CD4-positive, alpha-beta T cell (primary cell): ENCODE measurements at regions not wholly inside any gene's neighbourhood (a gene's known extent, or its start where the extent isn't known, plus 50 kb on each side); places are given as distances from the start of the nearest gene placed in this dataset.
"Not testable (repeated sequence)": the region's sequence is repeated elsewhere in the genome, so short reads cannot be mapped to it uniquely, and the experiment has no call there.

ENCODE experiments used
- ATAC-seq: fragments of 200-7000 bp; cut with Tn5 transposase; one replicate; pipeline ENCODE4 v1.10.0; 2022; ENCODE audit warnings: mild to moderate bottlenecking; ENCODE audit not compliant: poor library complexity
- CTCF ChIA-PET: fragments of 350-600 bp; sonication (Branson Sonifier 250); formaldehyde crosslinking; loops from one replicate; lab custom pipeline; 2021; ENCODE audit warnings: antibody characterized with exemption, inconsistent platforms; lab: Charles Lee
- POLR2A ChIA-PET: fragments of 350-600 bp; sonication (Branson Sonifier 250); formaldehyde crosslinking; loops from one replicate; lab custom pipeline; 2021; ENCODE audit warnings: antibody characterized with exemption, inconsistent platforms; lab: Charles Lee
- DNase-seq, 14 experiments: peaks; one replicate each; pipeline ENCODE4 v3.0.0-alpha.2; 2013 to 2020; ENCODE audit warnings: mixed read lengths in 2 of 14
- H3K27ac ChIP-seq, 2 donors: one replicate each; pipeline versions ENCODE4 v1.5.1 to v1.7.0; 2013; ENCODE audit warnings: low read length in 2 of 2, low read depth in 1 of 2, mild to moderate bottlenecking in 1 of 2
- H3K27me3 ChIP-seq, 2 experiments: 1 replicate in 1 of 2; 2 replicates in 1 of 2; pipeline versions ENCODE4 v1.6.1 to v1.7.0; 2013; ENCODE audit warnings: low read length in 2 of 2, control low read depth in 1 of 2, mild to moderate bottlenecking in 1 of 2, moderate library complexity in 1 of 2; ENCODE audit not compliant: insufficient read depth in 2 of 2, control insufficient read depth in 1 of 2
- H3K36me3 ChIP-seq: one replicate; pipeline ENCODE4 v1.6.1; 2013; ENCODE audit warnings: low read length, control low read depth; ENCODE audit not compliant: insufficient read depth
- H3K4me1 ChIP-seq: one replicate; pipeline ENCODE4 v1.6.1; 2013; ENCODE audit warnings: low read length, control low read depth; ENCODE audit not compliant: insufficient read depth
- H3K4me3 ChIP-seq: one replicate; pipeline ENCODE4 v1.5.1; 2013; ENCODE audit warnings: mild to moderate bottlenecking, low read length, moderate library complexity
- H3K9me3 ChIP-seq, 2 experiments: 1 replicate in 1 of 2; 2 replicates in 1 of 2; pipeline versions ENCODE4 v1.6.1 to v1.7.0; 2013; ENCODE audit warnings: low read length in 2 of 2, mild to moderate bottlenecking in 2 of 2, control low read depth in 1 of 2, moderate library complexity in 1 of 2; ENCODE audit not compliant: control insufficient read depth in 1 of 2, insufficient read depth in 1 of 2
- H3K27ac Mint-ChIP-seq: one replicate; pipeline ENCODE4 v1.8.0; 2020; ENCODE audit warnings: mixed read lengths
- H3K27me3 Mint-ChIP-seq: one replicate; pipeline ENCODE4 v1.8.0; 2021; ENCODE audit warnings: mixed read lengths
- H3K36me3 Mint-ChIP-seq: one replicate; pipeline ENCODE4 v1.8.0; 2021; ENCODE audit warnings: low read depth, mixed read lengths
- H3K4me1 Mint-ChIP-seq: one replicate; pipeline ENCODE4 v1.8.0; 2021; ENCODE audit warnings: low read depth, mixed read lengths
- H3K4me3 Mint-ChIP-seq: one replicate; pipeline ENCODE4 v1.8.0; 2020; ENCODE audit warnings: mild to moderate bottlenecking, mixed read lengths
- H3K9me3 Mint-ChIP-seq: one replicate; pipeline ENCODE4 v1.8.0; 2020; ENCODE audit warnings: mixed read lengths
- intact Hi-C, 2 experiments: fragments of 100-400 bp; cut with DNase I in 1 of 2; cut with micrococcal nuclease in 1 of 2; formaldehyde crosslinking; loops; one replicate each; pipeline versions ENCODE4 v1.15.1 to v1.9.0; 2023 to 2025; cut with DNase I, micrococcal nuclease
- TF ChIP-seq, protein P1 (sequence below): fragments of 200-600 bp; IDR thresholded peaks from one replicate; pipeline ENCODE4 v1.8.0; 2022; ENCODE audit warnings: antibody characterized with exemption, mild to moderate bottlenecking

DNA sequence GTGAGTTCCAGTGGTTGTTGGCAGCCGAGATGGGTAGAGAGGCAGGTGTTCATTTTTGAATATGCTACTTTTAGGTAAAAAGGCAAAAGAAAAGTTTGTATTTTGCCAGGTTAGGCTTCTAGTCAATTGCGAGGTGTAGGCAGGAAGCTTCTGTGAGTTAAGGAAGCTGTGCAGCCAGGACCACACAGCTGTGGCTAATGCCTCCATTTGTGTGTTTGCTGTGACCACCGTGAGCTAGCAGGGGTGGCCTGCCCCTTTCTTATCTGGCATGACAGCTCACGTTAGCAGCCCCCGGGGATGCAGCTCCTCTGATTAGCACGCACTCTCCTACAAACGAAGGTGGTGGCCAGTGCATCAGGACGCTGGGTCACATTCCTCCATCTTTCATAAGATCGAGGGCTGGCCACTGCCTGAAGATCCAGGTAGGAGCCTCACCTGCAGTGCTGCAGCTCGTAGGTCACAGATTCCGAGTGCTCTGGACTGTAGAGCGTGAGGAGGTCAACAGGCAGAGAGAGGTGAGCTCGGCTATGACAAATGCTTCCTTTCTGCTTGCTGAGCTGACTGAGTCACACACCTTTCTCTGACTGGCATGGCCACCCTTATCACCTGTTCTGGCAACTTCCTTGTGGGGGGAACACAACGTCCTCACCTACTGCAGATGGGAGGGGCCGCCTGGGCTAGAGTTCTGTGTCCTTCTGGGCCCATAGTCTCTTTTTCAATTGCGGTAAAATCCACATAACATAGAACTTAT is 244.4 kb downstream of the HS3ST3B1 start:
- peaks cover 9% of the 10 kb centered on the region for H3K4me1 Mint-ChIP-seq
- Histone ChIP-seq H3K36me3 (no peaks in the 10 kb centered on the region), H3K4me1 (peaks cover 5% of the 10 kb centered on the region), H3K4me3 (no peak overlapping the region), H3K27me3 (no peaks in the 10 kb centered on the region), H3K9me3 (no peaks in the 10 kb centered on the region), H3K27ac (no peak overlapping the region)
- ATAC-seq (no peak), DNase-seq (no peak)
- TF ChIP-seq, protein P1, sequence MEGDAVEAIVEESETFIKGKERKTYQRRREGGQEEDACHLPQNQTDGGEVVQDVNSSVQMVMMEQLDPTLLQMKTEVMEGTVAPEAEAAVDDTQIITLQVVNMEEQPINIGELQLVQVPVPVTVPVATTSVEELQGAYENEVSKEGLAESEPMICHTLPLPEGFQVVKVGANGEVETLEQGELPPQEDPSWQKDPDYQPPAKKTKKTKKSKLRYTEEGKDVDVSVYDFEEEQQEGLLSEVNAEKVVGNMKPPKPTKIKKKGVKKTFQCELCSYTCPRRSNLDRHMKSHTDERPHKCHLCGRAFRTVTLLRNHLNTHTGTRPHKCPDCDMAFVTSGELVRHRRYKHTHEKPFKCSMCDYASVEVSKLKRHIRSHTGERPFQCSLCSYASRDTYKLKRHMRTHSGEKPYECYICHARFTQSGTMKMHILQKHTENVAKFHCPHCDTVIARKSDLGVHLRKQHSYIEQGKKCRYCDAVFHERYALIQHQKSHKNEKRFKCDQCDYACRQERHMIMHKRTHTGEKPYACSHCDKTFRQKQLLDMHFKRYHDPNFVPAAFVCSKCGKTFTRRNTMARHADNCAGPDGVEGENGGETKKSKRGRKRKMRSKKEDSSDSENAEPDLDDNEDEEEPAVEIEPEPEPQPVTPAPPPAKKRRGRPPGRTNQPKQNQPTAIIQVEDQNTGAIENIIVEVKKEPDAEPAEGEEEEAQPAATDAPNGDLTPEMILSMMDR: no peak
- ChIA-PET POLR2A (interaction anchor here (0.9 to 1.2 kb wide), 2 partner anchors 20 to 245 kb away, joined by 3 to 4 read pairs; partner anchors contain the start of gene HS3ST3B1), CTCF (interaction anchor here (0.5 kb wide), 1 partner anchor 958 kb away, joined by 3 read pairs; no protein-coding TSS in a partner anchor)
- no peak overlapping the region for H3K27ac Mint-ChIP-seq
- no peaks in the 10 kb centered on the region for H3K36me3 Mint-ChIP-seq
- H3K9me3 Mint-ChIP-seq: no peaks in the 10 kb centered on the region
- H3K27me3 Mint-ChIP-seq: no peaks in the 10 kb centered on the region
- intact Hi-C loops: no loop called here
- peak overlapping the region; percentile 48 for H3K4me3 Mint-ChIP-seq

DNA sequence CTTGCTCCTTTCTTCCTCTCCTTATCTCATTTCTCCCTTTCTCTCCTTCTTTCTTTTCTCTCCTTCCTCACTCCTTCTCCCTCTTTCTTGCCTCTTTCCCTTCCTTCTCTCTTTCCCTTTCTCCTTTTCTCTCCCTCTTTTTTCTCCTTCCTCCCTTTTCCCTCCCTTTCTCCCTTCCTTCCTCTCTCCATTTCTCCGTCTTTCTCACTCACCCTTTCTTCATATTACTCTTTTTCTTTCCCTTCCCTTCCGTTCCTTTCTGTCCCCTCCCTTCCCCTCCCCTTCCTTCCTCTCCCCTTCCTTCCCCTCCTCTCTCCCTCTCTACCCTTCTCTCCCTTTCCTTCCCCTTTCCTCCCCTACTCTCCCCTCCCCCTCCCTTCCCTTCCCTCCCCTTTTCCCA is 240.8 kb downstream of the HS3ST3B1 start:
- DNase-seq (no peak), ATAC-seq (no peak)
- POLR2A ChIA-PET: no interaction called here
- Mint-ChIP-seq H3K4me1 (peaks cover 9% of the 10 kb centered on the region), H3K9me3 (peaks cover 4% of the 10 kb centered on the region), H3K27ac (no peak overlapping the region), H3K36me3 (no peaks in the 10 kb centered on the region), H3K27me3 (no peaks in the 10 kb centered on the region), H3K4me3 (no peak overlapping the region)
- intact Hi-C loops: no loop called here
- Histone ChIP-seq H3K36me3 (no peaks in the 10 kb centered on the region), H3K4me3 (no peak overlapping the region), H3K27ac (no peak overlapping the region), H3K27me3 (no peaks in the 10 kb centered on the region), H3K4me1 (peaks cover 5% of the 10 kb centered on the region), H3K9me3 (no peaks in the 10 kb centered on the region)
- CTCF ChIA-PET: no interaction called here
- TF ChIP-seq, protein P1: no peak

GRCh38 chr17:14539801-14540200 is 238.9 kb downstream of the HS3ST3B1 start:
- ATAC-seq (no peak), DNase-seq (no peak)
- ChIA-PET POLR2A (no interaction called here), CTCF (no interaction called here)
- Mint-ChIP-seq H3K9me3 (peaks cover 4% of the 10 kb centered on the region), H3K4me3 (no peak overlapping the region), H3K36me3 (no peaks in the 10 kb centered on the region), H3K4me1 (peaks cover under 1% of the 10 kb centered on the region), H3K27ac (no peak overlapping the region), H3K27me3 (no peaks in the 10 kb centered on the region)
- Histone ChIP-seq H3K4me1 (no peaks in the 10 kb centered on the region), H3K27ac (no peak overlapping the region), H3K36me3 (no peaks in the 10 kb centered on the region), H3K9me3 (no peaks in the 10 kb centered on the region), H3K4me3 (no peak overlapping the region), H3K27me3 (no peaks in the 10 kb centered on the region)
- intact Hi-C loops: no loop called here
- TF ChIP-seq, protein P1: no peak

- H3K27ac ChIP-seq, ATAC-seq, H3K4me3 Mint-ChIP-seq, H3K27ac Mint-ChIP-seq, DNase-seq, H3K4me1 ChIP-seq, H3K36me3 ChIP-seq, H3K4me1 Mint-ChIP-seq, H3K27me3 ChIP-seq, intact Hi-C loops, POLR2A ChIA-PET, H3K27me3 Mint-ChIP-seq, H3K4me3 ChIP-seq, H3K9me3 ChIP-seq, CTCF ChIA-PET: not testable (repeated sequence)
- Mint-ChIP-seq H3K36me3 (peaks cover 13% of the 10 kb centered on the region), H3K9me3 (peaks cover 13% of the 10 kb centered on the region)
Measured at GRCh38 chr17:14532242-14532641, 231.4 kb downstream of the HS3ST3B1 start.
